H9 (cell line): ENCODE measurements at regions not wholly inside any gene's neighbourhood (a gene's known extent, or its start where the extent isn't known, plus 50 kb on each side); places are given as distances from the start of the nearest gene placed in this dataset.

ENCODE experiments used
- DNase-seq: peaks from one replicate; pipeline ENCODE4 v3.0.0-alpha.2; 2017
- H2AFZ ChIP-seq: one replicate; pipeline ENCODE4 v1.6.1; 2013; ENCODE audit warnings: mild to moderate bottlenecking, low read length, control low read depth, moderate library complexity
- H2AK5ac ChIP-seq: 2 replicates; pipeline ENCODE4 v1.6.1; 2013; ENCODE audit warnings: low read length, control low read depth, mixed read lengths; ENCODE audit not compliant: insufficient read length
- H2BK120ac ChIP-seq: one replicate; pipeline ENCODE4 v1.6.1; 2013; ENCODE audit warnings: low read depth, mild to moderate bottlenecking, low read length, control low read depth, inconsistent platforms; ENCODE audit not compliant: poor library complexity, severe bottlenecking
- H2BK12ac ChIP-seq: 2 replicates; pipeline ENCODE4 v1.6.1; 2013; ENCODE audit warnings: low read length, control low read depth, mixed read lengths, low read depth; ENCODE audit not compliant: insufficient read length
- H2BK15ac ChIP-seq: 2 replicates; pipeline ENCODE4 v1.6.1; 2013; ENCODE audit warnings: low read depth, low read length, control low read depth
- H2BK20ac ChIP-seq: one replicate; pipeline ENCODE4 v1.6.1; 2013; ENCODE audit warnings: low read depth, mild to moderate bottlenecking, low read length, control low read depth, inconsistent platforms; ENCODE audit not compliant: poor library complexity, severe bottlenecking
- H2BK5ac ChIP-seq: 2 replicates; pipeline ENCODE4 v1.6.1; 2013; ENCODE audit warnings: low read length, control low read depth, mixed read lengths; ENCODE audit not compliant: insufficient read length
- H3K14ac ChIP-seq: 2 replicates; pipeline ENCODE4 v1.6.1; 2013; ENCODE audit warnings: low read length, control low read depth; ENCODE audit not compliant: insufficient read depth
- H3K18ac ChIP-seq: 2 replicates; pipeline ENCODE4 v1.6.1; 2013; ENCODE audit warnings: low read depth, mild to moderate bottlenecking, mixed read lengths, low read length, control low read depth; ENCODE audit not compliant: insufficient read length
- H3K23ac ChIP-seq: 2 replicates; pipeline ENCODE4 v1.6.1; 2013; ENCODE audit warnings: low read length, control low read depth, mixed read lengths, low read depth; ENCODE audit not compliant: insufficient read length
- H3K23me2 ChIP-seq: 2 replicates; pipeline ENCODE4 v1.6.1; 2013; ENCODE audit warnings: low read depth, mild to moderate bottlenecking, mixed read lengths, low read length, control low read depth; ENCODE audit not compliant: insufficient read length, poor library complexity, severe bottlenecking
- H3K27ac ChIP-seq: 2 replicates; pipeline ENCODE4 v1.5.1; 2013; ENCODE audit warnings: low read length, control low read depth, mixed read lengths, low read depth; ENCODE audit not compliant: insufficient read length
- H3K27me3 ChIP-seq: 2 replicates; pipeline ENCODE4 v1.6.1; 2013; ENCODE audit warnings: low read length, control low read depth, inconsistent platforms; ENCODE audit not compliant: insufficient read depth
- H3K4ac ChIP-seq: 2 replicates; pipeline ENCODE4 v1.6.1; 2013; ENCODE audit warnings: low read depth, mild to moderate bottlenecking, control low read depth, inconsistent platforms, low read length, moderate library complexity
- H3K4me1 ChIP-seq: 2 replicates; pipeline ENCODE4 v1.6.1; 2013; ENCODE audit warnings: low read length, control low read depth, inconsistent platforms; ENCODE audit not compliant: insufficient read depth
- H3K4me2 ChIP-seq: 2 replicates; pipeline ENCODE4 v1.6.1; 2013; ENCODE audit warnings: low read length, control low read depth, mixed read lengths; ENCODE audit not compliant: insufficient read length, insufficient read depth
- H3K56ac ChIP-seq: 2 replicates; pipeline ENCODE4 v1.6.1; 2013; ENCODE audit warnings: low read depth, mild to moderate bottlenecking, mixed read lengths, low read length, control low read depth; ENCODE audit not compliant: insufficient read length
- H3K79me1 ChIP-seq: 2 replicates; pipeline ENCODE4 v1.6.1; 2013; ENCODE audit warnings: low read depth, mild to moderate bottlenecking, moderate library complexity, low read length, control low read depth, inconsistent platforms; ENCODE audit not compliant: insufficient read depth, poor library complexity, severe bottlenecking
- H3K79me2 ChIP-seq: 2 replicates; pipeline ENCODE4 v1.6.1; 2013; ENCODE audit warnings: low read length, control low read depth, inconsistent platforms; ENCODE audit not compliant: insufficient read depth
- H3K9ac ChIP-seq: 2 replicates; pipeline ENCODE4 v1.6.1; 2013; ENCODE audit warnings: low read length, control low read depth, mixed read lengths; ENCODE audit not compliant: insufficient read length; ENCODE audit errors: extremely low read depth
- H3K9me3 ChIP-seq: one replicate; pipeline ENCODE4 v1.6.1; 2013; ENCODE audit warnings: low read depth, low read length, inconsistent platforms; ENCODE audit not compliant: control insufficient read depth
- H3T11ph ChIP-seq: one replicate; pipeline ENCODE4 v1.6.1; 2013; ENCODE audit warnings: mild to moderate bottlenecking, low read length, control low read depth, inconsistent platforms
- H4K20me1 ChIP-seq: one replicate; pipeline ENCODE4 v1.6.1; 2013; ENCODE audit not compliant: control insufficient read depth, insufficient read length, insufficient read depth
- H4K5ac ChIP-seq: 2 replicates; pipeline ENCODE4 v1.6.1; 2013; ENCODE audit warnings: low read depth, mild to moderate bottlenecking, mixed read lengths, low read length, control low read depth; ENCODE audit not compliant: insufficient read length
- H4K8ac ChIP-seq: replicated peaks from 2 replicates; pipeline ENCODE4 v1.6.1; 2013; ENCODE audit warnings: low read length, control low read depth, mixed read lengths, low read depth; ENCODE audit not compliant: insufficient read length
- H4K91ac ChIP-seq: 2 replicates; pipeline ENCODE4 v1.6.1; 2013; ENCODE audit warnings: low read depth, mild to moderate bottlenecking, moderate library complexity, mixed read lengths, low read length, control low read depth; ENCODE audit not compliant: insufficient read length
- H3K27ac Mint-ChIP-seq, 3 experiments: 2 replicates in 2 of 3; 3 replicates in 1 of 3; pipeline ENCODE4 v1.8.0; 2020 to 2021; ENCODE audit warnings: mixed read lengths in 3 of 3, mild to moderate bottlenecking in 1 of 3, moderate library complexity in 1 of 3
- H3K27me3 Mint-ChIP-seq: 2 replicates; pipeline ENCODE4 v1.8.0; 2021; ENCODE audit warnings: low read depth, mild to moderate bottlenecking, moderate library complexity, mixed read lengths
- H3K36me3 Mint-ChIP-seq, 3 experiments: 2 replicates in 2 of 3; 3 replicates in 1 of 3; pipeline ENCODE4 v1.8.0; 2020 to 2021; ENCODE audit warnings: low read depth in 3 of 3, mixed read lengths in 3 of 3; ENCODE audit not compliant: insufficient read depth in 1 of 3
- H3K4me1 Mint-ChIP-seq, 2 experiments: 2 replicates each; pipeline ENCODE4 v1.8.0; 2020; ENCODE audit warnings: mixed read lengths in 2 of 2
- H3K4me3 Mint-ChIP-seq, 2 experiments: 2 replicates in 1 of 2; 3 replicates in 1 of 2; pipeline ENCODE4 v1.8.0; 2020 to 2021; ENCODE audit warnings: mild to moderate bottlenecking in 2 of 2, mixed read lengths in 2 of 2, moderate library complexity in 1 of 2
- H3K9me3 Mint-ChIP-seq, 2 experiments: 2 replicates in 1 of 2; 3 replicates in 1 of 2; pipeline ENCODE4 v1.8.0; 2020; ENCODE audit warnings: mild to moderate bottlenecking in 2 of 2, mixed read lengths in 2 of 2, moderate library complexity in 1 of 2
- CTCF ChIP-seq: fragments of 200-600 bp; sonication (generic); conservative IDR thresholded peaks from 3 replicates; pipeline ENCODE4 v1.8.0; 2021; ENCODE audit warnings: antibody characterized with exemption, mild to moderate bottlenecking
- WGBS: extraction: QIAGEN DNeasy Blood & Tissue Kit; methylation state at CpG from one replicate; pipeline ENCODE4 v1.1.7; 2013; ENCODE audit warnings: missing lambda C conversion rate, low lambda C conversion rate, mixed read lengths; ENCODE audit not compliant: insufficient read length; ENCODE audit errors: extremely low coverage; 5-methylcytosine and 5-hydroxymethylcytosine counted together

- H3K27me3 ChIP-seq = no peaks in the 10 kb centered on the region
- no peak for TF ChIP-seq CTCF
- no peaks in the 10 kb centered on the region for H3K79me1 ChIP-seq
These were observed 468.1 kb upstream of the CXADR start for GRCh38 chr21:17044696-17045095.

More at GRCh38 chr21:17044696-17045095, 468.1 kb upstream of the CXADR start:
- H3K23ac ChIP-seq = no peak overlapping the region
- H3K4me2 ChIP-seq = no peak overlapping the region
- H2AFZ ChIP-seq = no peak overlapping the region
- H2BK120ac ChIP-seq = no peak overlapping the region
- H3T11ph ChIP-seq = no peak overlapping the region
- no peak overlapping the region for H3K18ac ChIP-seq
- no peak overlapping the region for H2BK5ac ChIP-seq
- no peaks in the 10 kb centered on the region for H3K23me2 ChIP-seq
- Mint-ChIP-seq H3K4me1 (peaks cover 4 to 8% of the 10 kb centered on the region in 2 experiments), H3K36me3 (peaks cover 7 to 16% (median 9%) of the 10 kb centered on the region in 3 experiments), H3K27ac (no peak overlapping the region), H3K4me3 (no peak overlapping the region), H3K9me3 (peaks cover 10% of the 10 kb centered on the region in 2 experiments), H3K27me3 (no peaks in the 10 kb centered on the region)
- no peak overlapping the region for H4K8ac ChIP-seq
- no peak overlapping the region for H4K91ac ChIP-seq
- H3K79me2 ChIP-seq = no peaks in the 10 kb centered on the region
- H3K14ac ChIP-seq = no peak overlapping the region
- no peak overlapping the region for H3K27ac ChIP-seq
- H3K4me1 ChIP-seq = no peaks in the 10 kb centered on the region
- H3K4ac ChIP-seq = no peak overlapping the region
- no peak overlapping the region for H2BK20ac ChIP-seq
- no peak overlapping the region for H3K9ac ChIP-seq
- H3K56ac ChIP-seq = no peak overlapping the region
- H4K5ac ChIP-seq = no peak overlapping the region
- H2BK12ac ChIP-seq = no peak overlapping the region
- H3K9me3 ChIP-seq = no peaks in the 10 kb centered on the region
- H4K20me1 ChIP-seq = no peaks in the 10 kb centered on the region
- H2AK5ac ChIP-seq = no peak overlapping the region
- no CpG with 5 or more reads among the region's 3 CpGs for WGBS
- H2BK15ac ChIP-seq = no peak overlapping the region
- DNase-seq = no peak
